ENCODE measurements at regions not wholly inside any gene's neighbourhood (a gene's known extent, or its start where the extent isn't known, plus 50 kb on each side); places are given as distances from the start of the nearest gene placed in this dataset.

DNA sequence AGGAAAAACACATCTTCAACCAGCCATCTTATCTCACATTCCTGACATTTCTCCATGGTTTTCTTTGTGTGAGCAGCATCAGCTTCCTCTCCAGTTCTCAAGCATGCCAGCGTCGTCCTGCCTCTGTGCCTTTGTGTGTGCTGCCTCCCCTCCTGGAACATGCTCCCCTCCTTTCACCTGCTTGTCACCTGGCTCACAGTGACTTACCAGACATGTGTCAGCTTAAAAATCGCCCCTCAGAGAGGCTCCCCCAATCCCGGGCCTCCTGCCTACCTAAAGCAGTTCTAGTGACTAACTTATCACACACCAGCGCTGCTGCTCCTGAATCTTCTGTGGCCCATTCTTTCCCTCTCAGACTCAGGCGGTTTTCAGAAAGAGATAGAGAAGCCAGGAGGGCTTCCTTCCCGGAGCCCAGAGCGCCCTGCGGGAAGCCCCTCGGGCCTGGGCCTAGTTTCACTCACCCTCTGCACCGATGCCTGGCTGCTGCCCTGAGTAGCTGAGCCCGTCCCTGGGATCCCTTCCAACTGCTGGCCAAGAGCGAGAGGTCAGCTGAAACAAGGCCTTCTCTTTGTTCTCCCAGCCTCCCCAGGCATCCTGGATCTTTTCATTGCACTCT, 51.1 kb upstream of the MVB12B start:
- no peaks in the 10 kb centered on the region for H3K36me3 ChIP-seq (ENCODE audit: control insufficient read depth in 4 of 4, insufficient read depth in 3 of 4, low read depth in 1 of 4, low read length in 3 of 4)
- H3K4me3 ChIP-seq (ENCODE audit: low read depth in 1 of 3, low read length in 3 of 3) = no peak overlapping the region
- peaks cover 0 to 5% (median 3%) of the 10 kb centered on the region in 4 donors for H3K9me3 ChIP-seq (ENCODE audit: control insufficient read depth in 4 of 4, low read length in 3 of 4)
- H3K9ac ChIP-seq (ENCODE audit: low read depth in 1 of 2, low read length in 2 of 2) = no peak overlapping the region
- H3K4me1 ChIP-seq (ENCODE audit: control insufficient read depth in 4 of 4, insufficient read depth in 4 of 4, low read length in 3 of 4) = no peaks in the 10 kb centered on the region
- no peak for DNase-seq (ENCODE audit: low spot score)
- H3K27me3 ChIP-seq (ENCODE audit: control insufficient read depth in 4 of 4, insufficient read depth in 4 of 4, low read length in 3 of 4) = no peaks in the 10 kb centered on the region
- no peak overlapping the region for H3K27ac ChIP-seq (ENCODE audit: low read depth in 1 of 2, low read length in 2 of 2)
- TF ChIP-seq EGR1 (IDR thresholded peaks at IDR 0.05; ENCODE audit: low read depth in 2 of 2) (no peak), FOXA2 (IDR thresholded peaks at IDR 0.05) (no peak), FOXA1 (IDR thresholded peaks at IDR 0.05) (no peak)
- TF ChIP-seq, protein P1, sequence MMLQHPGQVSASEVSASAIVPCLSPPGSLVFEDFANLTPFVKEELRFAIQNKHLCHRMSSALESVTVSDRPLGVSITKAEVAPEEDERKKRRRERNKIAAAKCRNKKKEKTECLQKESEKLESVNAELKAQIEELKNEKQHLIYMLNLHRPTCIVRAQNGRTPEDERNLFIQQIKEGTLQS (IDR thresholded peaks at IDR 0.05) = no peak
- TF ChIP-seq, protein P2, sequence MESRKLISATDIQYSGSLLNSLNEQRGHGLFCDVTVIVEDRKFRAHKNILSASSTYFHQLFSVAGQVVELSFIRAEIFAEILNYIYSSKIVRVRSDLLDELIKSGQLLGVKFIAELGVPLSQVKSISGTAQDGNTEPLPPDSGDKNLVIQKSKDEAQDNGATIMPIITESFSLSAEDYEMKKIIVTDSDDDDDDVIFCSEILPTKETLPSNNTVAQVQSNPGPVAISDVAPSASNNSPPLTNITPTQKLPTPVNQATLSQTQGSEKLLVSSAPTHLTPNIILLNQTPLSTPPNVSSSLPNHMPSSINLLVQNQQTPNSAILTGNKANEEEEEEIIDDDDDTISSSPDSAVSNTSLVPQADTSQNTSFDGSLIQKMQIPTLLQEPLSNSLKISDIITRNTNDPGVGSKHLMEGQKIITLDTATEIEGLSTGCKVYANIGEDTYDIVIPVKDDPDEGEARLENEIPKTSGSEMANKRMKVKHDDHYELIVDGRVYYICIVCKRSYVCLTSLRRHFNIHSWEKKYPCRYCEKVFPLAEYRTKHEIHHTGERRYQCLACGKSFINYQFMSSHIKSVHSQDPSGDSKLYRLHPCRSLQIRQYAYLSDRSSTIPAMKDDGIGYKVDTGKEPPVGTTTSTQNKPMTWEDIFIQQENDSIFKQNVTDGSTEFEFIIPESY (IDR thresholded peaks at IDR 0.05) = no peak
- 77% methylated on average over 13 of the region's 13 CpGs for whole genome bisulfite sequencing

DNA sequence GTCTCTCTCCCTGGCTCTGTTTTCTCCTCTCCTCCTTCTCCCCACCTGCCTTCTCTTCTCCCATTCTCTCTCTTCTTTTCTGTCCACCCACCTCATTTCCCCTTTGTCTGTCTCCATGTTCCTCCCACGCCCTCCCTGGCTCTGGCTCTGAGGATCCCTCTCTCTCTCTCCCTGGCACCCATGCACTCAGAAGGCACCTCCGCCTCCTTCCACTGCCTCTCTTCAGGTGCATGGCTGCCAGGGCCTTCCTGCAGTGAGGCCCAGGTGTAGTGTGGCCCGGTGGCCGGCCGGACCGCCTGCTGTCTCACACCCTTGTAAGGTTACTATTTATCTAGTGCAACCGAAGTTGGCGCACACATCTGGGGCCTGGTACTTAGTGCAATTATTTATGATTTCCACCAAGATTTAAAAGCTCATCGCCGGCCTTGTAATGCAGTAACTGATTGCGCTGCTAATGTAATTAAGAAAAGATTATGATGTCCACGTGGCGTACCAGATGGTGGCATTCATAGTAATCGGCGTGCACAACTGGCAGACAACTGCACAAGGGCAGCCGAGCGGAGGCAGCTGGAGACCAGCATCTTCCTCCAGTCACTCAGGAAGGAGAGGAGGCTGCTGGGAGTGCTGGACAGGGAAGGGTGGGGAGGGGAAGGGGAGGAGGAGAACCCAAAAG, 50.4 kb upstream of the MVB12B start:
- no peak overlapping the region for H3K9ac ChIP-seq (ENCODE audit: low read depth in 1 of 2, low read length in 2 of 2)
- H3K4me1 ChIP-seq (ENCODE audit: control insufficient read depth in 4 of 4, insufficient read depth in 4 of 4, low read length in 3 of 4) = no peaks in the 10 kb centered on the region
- H3K27ac ChIP-seq (ENCODE audit: low read depth in 1 of 2, low read length in 2 of 2) = no peak overlapping the region
- H3K9me3 ChIP-seq (ENCODE audit: control insufficient read depth in 4 of 4, low read length in 3 of 4) = peaks cover 0 to 5% (median 3%) of the 10 kb centered on the region in 4 donors
- TF ChIP-seq HNF4A (conservative IDR thresholded peaks at IDR 0.05) (no peak), YY1 (IDR thresholded peaks at IDR 0.05) (no peak), TAF1 (conservative IDR thresholded peaks at IDR 0.05) (no peak), NR2F2 (IDR thresholded peaks at IDR 0.05) (no peak)
- TF ChIP-seq, protein P1 (IDR thresholded peaks at IDR 0.05) = no peak
- TF ChIP-seq, protein P3, sequence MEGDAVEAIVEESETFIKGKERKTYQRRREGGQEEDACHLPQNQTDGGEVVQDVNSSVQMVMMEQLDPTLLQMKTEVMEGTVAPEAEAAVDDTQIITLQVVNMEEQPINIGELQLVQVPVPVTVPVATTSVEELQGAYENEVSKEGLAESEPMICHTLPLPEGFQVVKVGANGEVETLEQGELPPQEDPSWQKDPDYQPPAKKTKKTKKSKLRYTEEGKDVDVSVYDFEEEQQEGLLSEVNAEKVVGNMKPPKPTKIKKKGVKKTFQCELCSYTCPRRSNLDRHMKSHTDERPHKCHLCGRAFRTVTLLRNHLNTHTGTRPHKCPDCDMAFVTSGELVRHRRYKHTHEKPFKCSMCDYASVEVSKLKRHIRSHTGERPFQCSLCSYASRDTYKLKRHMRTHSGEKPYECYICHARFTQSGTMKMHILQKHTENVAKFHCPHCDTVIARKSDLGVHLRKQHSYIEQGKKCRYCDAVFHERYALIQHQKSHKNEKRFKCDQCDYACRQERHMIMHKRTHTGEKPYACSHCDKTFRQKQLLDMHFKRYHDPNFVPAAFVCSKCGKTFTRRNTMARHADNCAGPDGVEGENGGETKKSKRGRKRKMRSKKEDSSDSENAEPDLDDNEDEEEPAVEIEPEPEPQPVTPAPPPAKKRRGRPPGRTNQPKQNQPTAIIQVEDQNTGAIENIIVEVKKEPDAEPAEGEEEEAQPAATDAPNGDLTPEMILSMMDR (IDR thresholded peaks at IDR 0.05; ENCODE audit: low read depth, low read length, missing input control) = no peak
- TF ChIP-seq, protein P2 (IDR thresholded peaks at IDR 0.05) = no peak
- no peak overlapping the region for H3K4me3 ChIP-seq (ENCODE audit: low read depth in 1 of 3, low read length in 3 of 3)
- 93% methylated on average over 17 of the region's 17 CpGs for WGBS
- no peak for DNase-seq (ENCODE audit: low spot score)
- no peaks in the 10 kb centered on the region for H3K27me3 ChIP-seq (ENCODE audit: control insufficient read depth in 4 of 4, insufficient read depth in 4 of 4, low read length in 3 of 4)
- no peaks in the 10 kb centered on the region for H3K36me3 ChIP-seq (ENCODE audit: control insufficient read depth in 4 of 4, insufficient read depth in 3 of 4, low read depth in 1 of 4, low read length in 3 of 4)
